ENCODE measurements at regions not wholly inside any gene's neighbourhood (a gene's known extent, or its start where the extent isn't known, plus 50 kb on each side); places are given as distances from the start of the nearest gene placed in this dataset.

- H3K36me3 ChIP-seq (ENCODE audit: control insufficient read depth, insufficient read depth, low read length) = no peaks in the 10 kb centered on the region
- H3K4me3 ChIP-seq (ENCODE audit: low read length) = no peak overlapping the region
- H3K27me3 ChIP-seq (ENCODE audit: control insufficient read depth, insufficient read depth, low read length) = no peaks in the 10 kb centered on the region
- H3K27ac ChIP-seq (ENCODE audit: low read depth, low read length) = no peak overlapping the region
- no peak overlapping the region for H3K9ac ChIP-seq (ENCODE audit: low read length)
- no peaks in the 10 kb centered on the region for H3K4me1 ChIP-seq (ENCODE audit: control insufficient read depth, insufficient read depth, low read length)
Measured at GRCh38 chr11:11117730-11118129, 235.3 kb downstream of the CSNK2A3 start.

DNA sequence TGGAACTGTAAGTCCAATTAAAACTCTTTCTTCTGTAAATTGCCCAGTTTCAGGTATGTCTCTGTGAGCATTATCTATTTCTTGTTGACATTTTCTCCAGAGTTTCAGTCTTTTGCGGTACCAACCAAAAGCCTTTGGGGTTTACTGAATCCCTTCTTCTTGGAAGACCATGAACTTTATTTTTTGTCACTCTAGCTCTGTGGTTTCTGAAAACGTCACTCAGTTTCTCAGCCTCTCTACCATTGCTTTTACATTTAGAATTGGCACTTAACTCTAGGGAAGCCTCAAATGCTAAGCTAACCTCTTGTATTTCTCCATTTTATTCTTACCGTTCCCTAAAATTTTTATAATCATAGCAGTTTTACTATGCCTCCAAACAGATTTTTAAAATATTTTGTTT, 237.6 kb downstream of the CSNK2A3 start:
- Histone ChIP-seq H3K4me3 (ENCODE audit: low read length) (no peak overlapping the region), H3K27me3 (ENCODE audit: control insufficient read depth, insufficient read depth, low read length) (no peaks in the 10 kb centered on the region), H3K27ac (ENCODE audit: low read depth, low read length) (no peak overlapping the region), H3K4me1 (ENCODE audit: control insufficient read depth, insufficient read depth, low read length) (no peaks in the 10 kb centered on the region), H3K36me3 (ENCODE audit: control insufficient read depth, insufficient read depth, low read length) (no peaks in the 10 kb centered on the region), H3K9ac (ENCODE audit: low read length) (no peak overlapping the region)

GRCh38 chr11:11113626-11114025, 239.4 kb downstream of the CSNK2A3 start:
- no peaks in the 10 kb centered on the region for H3K36me3 ChIP-seq (ENCODE audit: control insufficient read depth, insufficient read depth, low read length)

DNA sequence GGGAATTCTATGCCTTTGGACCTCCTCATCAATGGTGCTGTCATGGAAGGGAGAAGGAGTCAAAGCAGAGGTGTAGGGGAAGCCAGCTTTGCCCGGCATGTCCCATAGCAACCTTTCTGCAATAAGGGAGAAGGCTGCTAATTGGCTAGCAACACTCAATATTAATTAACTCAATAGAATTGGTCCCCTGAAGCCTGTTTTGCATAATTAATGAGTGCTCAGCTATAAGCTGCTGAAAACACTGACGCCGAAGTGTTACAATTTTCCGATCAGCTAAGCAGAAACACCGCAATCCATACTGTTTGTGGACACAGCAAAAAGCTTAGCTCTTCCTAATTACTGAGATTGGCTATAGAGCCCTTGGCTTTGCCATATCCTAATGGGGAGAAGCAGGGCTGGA, 245.0 kb downstream of the CSNK2A3 start:
- Histone ChIP-seq H3K4me3 (ENCODE audit: low read length) (no peak overlapping the region), H3K36me3 (ENCODE audit: control insufficient read depth, insufficient read depth, low read length) (no peaks in the 10 kb centered on the region), H3K27me3 (ENCODE audit: control insufficient read depth, insufficient read depth, low read length) (no peaks in the 10 kb centered on the region), H3K4me1 (ENCODE audit: control insufficient read depth, insufficient read depth, low read length) (no peaks in the 10 kb centered on the region), H3K27ac (ENCODE audit: low read depth, low read length) (no peak overlapping the region), H3K9ac (ENCODE audit: low read length) (no peak overlapping the region)

More at GRCh38 chr11:11113626-11114025, 239.4 kb downstream of the CSNK2A3 start:
- Histone ChIP-seq H3K4me3 (ENCODE audit: low read length) (no peak overlapping the region), H3K27ac (ENCODE audit: low read depth, low read length) (no peak overlapping the region), H3K9ac (ENCODE audit: low read length) (no peak overlapping the region), H3K27me3 (ENCODE audit: control insufficient read depth, insufficient read depth, low read length) (no peaks in the 10 kb centered on the region), H3K4me1 (ENCODE audit: control insufficient read depth, insufficient read depth, low read length) (no peaks in the 10 kb centered on the region)

- Histone ChIP-seq H3K4me3 (ENCODE audit: low read length) (no peak overlapping the region), H3K27ac (ENCODE audit: low read depth, low read length) (no peak overlapping the region), H3K9ac (ENCODE audit: low read length) (no peak overlapping the region), H3K4me1 (ENCODE audit: control insufficient read depth, insufficient read depth, low read length) (no peaks in the 10 kb centered on the region), H3K36me3 (ENCODE audit: control insufficient read depth, insufficient read depth, low read length) (no peaks in the 10 kb centered on the region), H3K27me3 (ENCODE audit: control insufficient read depth, insufficient read depth, low read length) (no peaks in the 10 kb centered on the region)
Measured at GRCh38 chr11:11107076-11107723, 245.8 kb downstream of the CSNK2A3 start.

DNA sequence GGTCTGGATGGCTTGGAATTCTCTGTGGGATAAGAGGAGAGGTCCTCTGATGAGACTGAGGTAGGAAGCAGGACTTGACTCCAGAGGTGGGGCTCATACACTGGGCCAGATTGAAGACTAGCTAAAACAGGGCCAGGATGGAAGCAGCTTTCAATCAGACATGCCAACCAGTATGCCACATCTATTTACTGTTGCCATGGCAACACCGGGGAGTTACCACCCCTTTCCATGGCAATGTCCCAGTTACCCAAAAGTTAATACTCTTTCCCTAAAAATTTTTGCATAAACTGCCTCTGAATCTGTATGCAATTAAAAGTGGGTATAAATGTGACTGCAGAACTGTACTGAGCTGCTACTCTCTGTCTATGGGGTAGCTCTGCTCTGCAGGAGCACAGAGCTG, 247.5 kb upstream of the ZBED5 start:
- H3K36me3 ChIP-seq (ENCODE audit: control insufficient read depth, insufficient read depth, low read length) = no peaks in the 10 kb centered on the region
- H3K9ac ChIP-seq (ENCODE audit: low read length) = no peak overlapping the region
- no peak overlapping the region for H3K27ac ChIP-seq (ENCODE audit: low read depth, low read length)
- no peaks in the 10 kb centered on the region for H3K27me3 ChIP-seq (ENCODE audit: control insufficient read depth, insufficient read depth, low read length)
- no peak overlapping the region for H3K4me3 ChIP-seq (ENCODE audit: low read length)
- H3K4me1 ChIP-seq (ENCODE audit: control insufficient read depth, insufficient read depth, low read length) = no peaks in the 10 kb centered on the region

DNA sequence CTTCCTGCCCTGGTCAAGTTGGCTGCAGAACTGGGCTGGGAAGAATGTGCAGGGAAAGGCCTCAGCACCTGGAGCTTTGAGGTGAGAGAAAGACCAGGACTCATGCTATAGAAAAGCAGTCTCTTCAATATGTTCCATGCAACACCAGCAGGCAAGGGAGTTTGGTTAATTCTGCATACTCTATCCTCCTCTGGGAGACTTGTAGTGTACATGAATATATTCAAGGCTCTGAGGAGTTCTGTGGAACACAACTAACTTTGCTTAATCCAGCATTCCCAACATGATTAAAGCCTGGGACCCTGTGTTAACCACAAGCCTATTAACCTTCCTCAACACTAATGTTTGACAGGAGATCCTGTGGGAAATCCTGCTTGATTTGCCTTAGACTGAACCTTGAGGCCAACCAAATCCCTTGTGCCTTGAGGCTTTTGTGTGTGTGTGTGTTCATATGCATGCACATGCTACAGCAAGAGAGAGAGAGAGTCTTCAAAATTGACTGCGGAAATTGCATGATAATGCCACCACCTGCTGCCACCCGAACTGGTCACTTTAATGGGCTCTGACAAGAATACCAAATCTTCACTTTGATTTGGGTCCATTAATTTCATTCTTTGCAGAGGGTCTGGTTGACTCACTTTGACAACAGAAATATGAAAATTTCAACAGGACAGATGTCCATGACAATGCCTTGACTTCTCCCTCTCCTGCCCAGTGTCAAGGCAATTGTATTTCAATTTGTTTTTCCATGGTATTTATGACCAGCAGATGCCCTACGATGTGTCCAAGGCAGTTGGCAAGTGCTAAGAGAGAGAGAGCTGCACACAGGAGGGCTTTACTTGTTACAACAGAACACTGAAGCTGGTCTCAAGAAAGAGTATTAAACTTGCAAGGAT, 238.2 kb upstream of the ZBED5 start:
- Histone ChIP-seq H3K36me3 (ENCODE audit: control insufficient read depth, insufficient read depth, low read length) (no peaks in the 10 kb centered on the region), H3K27me3 (ENCODE audit: control insufficient read depth, insufficient read depth, low read length) (no peaks in the 10 kb centered on the region), H3K27ac (ENCODE audit: low read depth, low read length) (no peak overlapping the region), H3K4me3 (ENCODE audit: low read length) (no peak overlapping the region), H3K4me1 (ENCODE audit: control insufficient read depth, insufficient read depth, low read length) (no peaks in the 10 kb centered on the region), H3K9ac (ENCODE audit: low read length) (no peak overlapping the region)

DNA sequence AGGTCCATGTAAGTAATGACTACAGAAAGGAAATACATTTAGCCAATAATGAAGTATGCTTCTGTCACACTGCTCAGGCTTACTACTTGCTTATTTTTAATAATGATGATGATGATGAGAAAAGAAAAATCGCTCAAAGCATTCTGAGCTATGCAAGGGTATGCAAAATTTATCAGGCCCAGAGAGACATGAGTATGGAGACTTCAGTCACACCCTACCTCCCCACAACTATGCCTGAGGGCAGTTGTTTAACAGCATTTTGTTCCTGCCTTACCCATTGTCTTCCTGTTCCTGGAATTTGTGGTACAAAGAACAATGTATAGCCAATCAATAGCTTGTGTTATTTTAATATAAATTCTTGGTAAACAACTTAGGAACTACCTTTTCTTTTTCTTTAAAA, 232.6 kb upstream of the ZBED5 start:
- Histone ChIP-seq H3K4me1 (ENCODE audit: control insufficient read depth, insufficient read depth, low read length) (no peaks in the 10 kb centered on the region), H3K4me3 (ENCODE audit: low read length) (no peak overlapping the region), H3K9ac (ENCODE audit: low read length) (no peak overlapping the region), H3K27ac (ENCODE audit: low read depth, low read length) (no peak overlapping the region), H3K36me3 (ENCODE audit: control insufficient read depth, insufficient read depth, low read length) (no peaks in the 10 kb centered on the region), H3K27me3 (ENCODE audit: control insufficient read depth, insufficient read depth, low read length) (no peaks in the 10 kb centered on the region)

DNA sequence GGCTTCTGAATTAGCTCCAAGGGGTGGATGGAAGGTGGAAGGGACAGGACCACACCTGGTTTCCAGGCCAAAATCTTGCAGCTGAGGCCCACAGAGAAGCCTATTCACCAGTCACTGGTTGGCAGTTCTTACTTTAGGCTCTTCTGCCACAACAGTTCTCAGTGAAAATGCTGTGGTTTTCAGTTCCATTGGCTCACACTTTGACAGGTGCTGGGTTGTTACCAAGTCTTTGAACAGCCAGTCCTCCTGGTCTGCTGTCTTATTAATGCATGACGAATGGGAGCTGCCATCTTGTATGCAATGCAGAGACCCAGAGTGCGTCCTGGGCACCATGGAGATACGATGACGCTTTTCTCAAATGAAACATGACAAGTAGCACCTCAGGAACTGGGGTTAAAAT, 232.0 kb upstream of the ZBED5 start:
- Histone ChIP-seq H3K4me3 (ENCODE audit: low read length) (no peak overlapping the region), H3K9ac (ENCODE audit: low read length) (no peak overlapping the region), H3K4me1 (ENCODE audit: control insufficient read depth, insufficient read depth, low read length) (no peaks in the 10 kb centered on the region), H3K27ac (ENCODE audit: low read depth, low read length) (no peak overlapping the region), H3K27me3 (ENCODE audit: control insufficient read depth, insufficient read depth, low read length) (no peaks in the 10 kb centered on the region), H3K36me3 (ENCODE audit: control insufficient read depth, insufficient read depth, low read length) (no peaks in the 10 kb centered on the region)

DNA sequence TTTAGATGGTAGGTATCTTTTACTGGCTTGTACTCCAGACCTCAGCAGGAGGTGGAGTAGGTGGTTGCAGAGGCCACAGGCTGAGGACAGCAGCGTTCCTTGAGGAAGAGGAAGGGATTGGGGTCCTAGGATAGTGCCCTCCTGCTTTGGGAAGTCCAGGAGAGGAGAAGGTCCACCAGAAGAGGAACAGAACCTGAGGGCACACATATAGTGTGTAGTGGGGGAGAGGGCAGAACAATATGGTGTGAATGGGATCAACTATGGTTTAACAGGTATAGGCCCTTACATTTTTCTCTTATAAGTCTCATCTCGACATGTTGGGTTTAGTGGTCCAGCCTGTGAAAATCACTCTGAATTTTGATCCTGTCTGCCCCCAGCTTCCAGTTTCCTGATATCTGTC, 229.1 kb upstream of the ZBED5 start:
- Histone ChIP-seq H3K27me3 (ENCODE audit: control insufficient read depth, insufficient read depth, low read length) (no peaks in the 10 kb centered on the region), H3K36me3 (ENCODE audit: control insufficient read depth, insufficient read depth, low read length) (no peaks in the 10 kb centered on the region), H3K4me1 (ENCODE audit: control insufficient read depth, insufficient read depth, low read length) (peaks cover 2% of the 10 kb centered on the region), H3K4me3 (ENCODE audit: low read length) (no peak overlapping the region), H3K9ac (ENCODE audit: low read length) (no peak overlapping the region), H3K27ac (ENCODE audit: low read depth, low read length) (no peak overlapping the region)

DNA sequence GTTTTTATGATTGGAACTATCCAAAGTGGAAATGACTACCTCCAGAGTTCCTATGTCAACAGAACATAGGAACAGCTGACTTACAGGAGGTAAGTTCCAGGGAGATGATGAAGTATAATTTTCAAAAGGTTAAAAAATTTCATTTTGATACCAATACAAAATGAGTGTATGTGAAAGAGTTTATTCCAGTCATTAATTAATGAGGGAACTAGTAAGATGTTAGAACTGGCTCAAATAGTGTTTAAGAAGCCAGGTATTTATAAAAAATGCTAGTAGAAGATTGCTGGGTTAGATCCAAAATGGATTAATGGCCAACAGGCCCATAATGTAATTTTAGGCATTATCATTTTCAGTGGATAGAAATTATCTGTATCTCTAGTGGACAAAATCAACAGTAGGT, 227.7 kb upstream of the ZBED5 start:
- Histone ChIP-seq H3K27ac (ENCODE audit: low read depth, low read length) (no peak overlapping the region), H3K9ac (ENCODE audit: low read length) (no peak overlapping the region), H3K4me1 (ENCODE audit: control insufficient read depth, insufficient read depth, low read length) (peaks cover 13% of the 10 kb centered on the region), H3K27me3 (ENCODE audit: control insufficient read depth, insufficient read depth, low read length) (no peaks in the 10 kb centered on the region), H3K4me3 (ENCODE audit: low read length) (no peak overlapping the region), H3K36me3 (ENCODE audit: control insufficient read depth, insufficient read depth, low read length) (no peaks in the 10 kb centered on the region)

DNA sequence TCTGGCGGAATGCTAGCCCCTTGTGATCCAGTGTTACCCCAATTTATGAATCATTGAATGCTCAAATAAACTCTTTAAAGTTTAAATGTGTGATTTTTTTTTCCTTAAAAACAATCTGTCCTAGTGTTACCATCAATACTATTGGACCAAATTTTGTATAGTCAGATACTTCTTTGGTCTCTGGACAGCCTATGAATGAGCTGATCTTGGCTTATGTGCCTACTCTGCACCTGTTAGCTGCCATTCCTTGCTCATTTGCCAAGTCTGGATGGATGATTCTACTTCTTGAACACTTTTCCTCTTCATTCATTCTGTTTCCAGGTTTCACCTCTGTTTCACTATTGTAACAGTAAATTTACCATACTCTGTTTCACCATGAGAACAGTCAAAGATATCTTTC, 226.5 kb upstream of the ZBED5 start:
- H3K9ac ChIP-seq (ENCODE audit: low read length) = no peak overlapping the region
- H3K4me3 ChIP-seq (ENCODE audit: low read length) = no peak overlapping the region
- H3K4me1 ChIP-seq (ENCODE audit: control insufficient read depth, insufficient read depth, low read length) = peaks cover 13% of the 10 kb centered on the region
- H3K27ac ChIP-seq (ENCODE audit: low read depth, low read length) = no peak overlapping the region
- no peaks in the 10 kb centered on the region for H3K36me3 ChIP-seq (ENCODE audit: control insufficient read depth, insufficient read depth, low read length)
- H3K27me3 ChIP-seq (ENCODE audit: control insufficient read depth, insufficient read depth, low read length) = no peaks in the 10 kb centered on the region

- no peaks in the 10 kb centered on the region for H3K36me3 ChIP-seq (ENCODE audit: control insufficient read depth, insufficient read depth, low read length)
- no peak overlapping the region for H3K27ac ChIP-seq (ENCODE audit: low read depth, low read length)
- H3K4me3 ChIP-seq (ENCODE audit: low read length) = no peak overlapping the region
- no peak overlapping the region for H3K9ac ChIP-seq (ENCODE audit: low read length)
- no peaks in the 10 kb centered on the region for H3K27me3 ChIP-seq (ENCODE audit: control insufficient read depth, insufficient read depth, low read length)
- peaks cover 13% of the 10 kb centered on the region for H3K4me1 ChIP-seq (ENCODE audit: control insufficient read depth, insufficient read depth, low read length)
Measured at GRCh38 chr11:11083441-11083840, 225.6 kb upstream of the ZBED5 start.
